Smooth muscle cell (in vitro differentiated cells): ENCODE measurements at regions not wholly inside any gene's neighbourhood (a gene's known extent, or its start where the extent isn't known, plus 50 kb on each side); places are given as distances from the start of the nearest gene placed in this dataset.
A peak's percentile ranks its signal among the peaks of the same experiment; 100 is the strongest.

Source experiments
- DNase-seq: peaks from one replicate; lab custom pipeline; 2025; ENCODE audit not compliant: unreplicated experiment; lab: John Stamatoyannopoulos, UW
- H2AFZ ChIP-seq: fragments of 200-600 bp; sonication (generic); 2 replicates; pipeline ENCODE4 v1.6.0; 2016; ENCODE audit warnings: antibody characterized with exemption, low read depth, mild to moderate bottlenecking
- H3F3A ChIP-seq: fragments of 200-600 bp; sonication (generic); 2 replicates; pipeline ENCODE4 v1.6.0; 2017; ENCODE audit warnings: antibody characterized with exemption, low read depth
- H3K27ac ChIP-seq: fragments of 200-600 bp; sonication (generic); 2 replicates; pipeline ENCODE4 v1.5.1; 2016; ENCODE audit warnings: low read depth, mild to moderate bottlenecking
- H3K27me3 ChIP-seq: fragments of 200-600 bp; sonication (generic); 2 replicates; pipeline ENCODE4 v1.6.1; 2016; ENCODE audit warnings: low read depth, mild to moderate bottlenecking
- H3K36me3 ChIP-seq: fragments of 200-600 bp; sonication (generic); 2 replicates; pipeline ENCODE4 v1.5.1; 2016; ENCODE audit warnings: low read depth
- H3K4me1 ChIP-seq: fragments of 200-600 bp; sonication (generic); 2 replicates; pipeline ENCODE4 v1.5.1; 2016; ENCODE audit warnings: low read depth
- H3K4me2 ChIP-seq: fragments of 200-600 bp; sonication (generic); 2 replicates; pipeline ENCODE4 v1.6.0; 2016; ENCODE audit warnings: mild to moderate bottlenecking
- H3K4me3 ChIP-seq: fragments of 200-600 bp; sonication (generic); 2 replicates; pipeline ENCODE4 v1.5.1; 2016; ENCODE audit warnings: mild to moderate bottlenecking
- H3K79me2 ChIP-seq: fragments of 200-600 bp; sonication (generic); 2 replicates; pipeline ENCODE4 v1.6.0; 2016; ENCODE audit warnings: low read depth, mild to moderate bottlenecking
- H3K9ac ChIP-seq: fragments of 200-600 bp; sonication (generic); 2 replicates; pipeline ENCODE4 v1.6.0; 2016; ENCODE audit warnings: low read depth
- H3K9me3 ChIP-seq: fragments of 200-600 bp; sonication (generic); replicated peaks from 2 replicates; pipeline ENCODE4 v1.5.1; 2016; ENCODE audit warnings: low read depth
- H4K20me1 ChIP-seq: fragments of 200-600 bp; sonication (generic); 2 replicates; pipeline ENCODE4 v1.6.0; 2016; ENCODE audit warnings: low read depth
- WGBS: methylation state at CpG from one replicate; pipeline ENCODE4 v1.1.7; 2016; ENCODE audit warnings: low lambda C conversion rate; 5-methylcytosine and 5-hydroxymethylcytosine counted together
- TF ChIP-seq, protein P1 (sequence below): fragments of 200-600 bp; sonication (generic); IDR thresholded peaks from 2 replicates; pipeline ENCODE4 v1.5.1; 2017; ENCODE audit warnings: borderline replicate concordance, mild to moderate bottlenecking, antibody characterized with exemption; ENCODE audit not compliant: insufficient read depth, poor library complexity, severe bottlenecking

DNA sequence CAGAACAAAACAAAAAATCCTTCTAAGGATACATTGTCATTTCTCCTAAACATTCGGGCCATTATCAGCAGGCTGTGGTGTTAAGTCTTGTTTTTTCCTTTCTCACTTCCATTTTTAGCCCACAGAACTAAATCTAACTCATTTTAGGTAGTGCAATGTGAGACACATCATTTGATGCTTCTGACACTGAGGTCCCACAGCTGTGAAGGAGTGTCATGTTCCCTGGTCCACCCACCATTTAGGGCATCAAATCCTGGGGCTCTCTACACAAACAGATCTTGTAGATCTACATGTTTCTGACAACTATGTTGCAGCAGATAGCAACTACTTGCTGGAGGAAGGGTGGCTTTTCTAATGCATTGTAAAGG, 232.5 kb upstream of the IGFBP3 start:
- Histone ChIP-seq H4K20me1 (no peaks in the 10 kb centered on the region), H3K4me1 (no peaks in the 10 kb centered on the region), H3K27me3 (no peaks in the 10 kb centered on the region), H3F3A (peaks cover 6% of the 10 kb centered on the region), H3K9me3 (no peaks in the 10 kb centered on the region), H3K9ac (no peak overlapping the region), H3K27ac (peak overlapping the region; percentile 76), H3K79me2 (no peaks in the 10 kb centered on the region), H2AFZ (no peak overlapping the region), H3K36me3 (no peaks in the 10 kb centered on the region), H3K4me2 (no peak overlapping the region), H3K4me3 (no peak overlapping the region)
- 42% methylated on average over 1 of the region's 1 CpG for WGBS
- DNase-seq: no peak
- TF ChIP-seq, protein P1, sequence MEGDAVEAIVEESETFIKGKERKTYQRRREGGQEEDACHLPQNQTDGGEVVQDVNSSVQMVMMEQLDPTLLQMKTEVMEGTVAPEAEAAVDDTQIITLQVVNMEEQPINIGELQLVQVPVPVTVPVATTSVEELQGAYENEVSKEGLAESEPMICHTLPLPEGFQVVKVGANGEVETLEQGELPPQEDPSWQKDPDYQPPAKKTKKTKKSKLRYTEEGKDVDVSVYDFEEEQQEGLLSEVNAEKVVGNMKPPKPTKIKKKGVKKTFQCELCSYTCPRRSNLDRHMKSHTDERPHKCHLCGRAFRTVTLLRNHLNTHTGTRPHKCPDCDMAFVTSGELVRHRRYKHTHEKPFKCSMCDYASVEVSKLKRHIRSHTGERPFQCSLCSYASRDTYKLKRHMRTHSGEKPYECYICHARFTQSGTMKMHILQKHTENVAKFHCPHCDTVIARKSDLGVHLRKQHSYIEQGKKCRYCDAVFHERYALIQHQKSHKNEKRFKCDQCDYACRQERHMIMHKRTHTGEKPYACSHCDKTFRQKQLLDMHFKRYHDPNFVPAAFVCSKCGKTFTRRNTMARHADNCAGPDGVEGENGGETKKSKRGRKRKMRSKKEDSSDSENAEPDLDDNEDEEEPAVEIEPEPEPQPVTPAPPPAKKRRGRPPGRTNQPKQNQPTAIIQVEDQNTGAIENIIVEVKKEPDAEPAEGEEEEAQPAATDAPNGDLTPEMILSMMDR: no peak

DNA sequence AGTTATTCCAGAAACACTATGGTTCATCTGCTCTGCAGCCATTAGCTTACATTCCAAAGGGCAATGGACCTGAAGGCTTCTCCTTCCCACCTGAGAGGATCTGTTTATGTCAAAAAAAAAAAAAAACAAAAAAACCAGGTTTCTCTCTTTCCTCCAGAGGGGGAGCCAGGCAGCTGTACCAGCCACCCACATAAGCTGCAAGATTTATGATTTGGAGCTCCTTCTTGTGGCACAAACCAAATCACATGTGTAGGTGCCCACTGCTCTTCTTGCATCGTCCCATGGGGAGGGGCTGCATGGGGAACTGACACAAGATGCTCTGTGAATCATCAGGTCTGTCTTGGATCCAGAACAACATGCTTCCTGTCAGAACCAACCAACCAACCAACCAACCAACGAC, 231.6 kb upstream of the IGFBP3 start:
- H3K79me2 ChIP-seq: no peaks in the 10 kb centered on the region

DNA sequence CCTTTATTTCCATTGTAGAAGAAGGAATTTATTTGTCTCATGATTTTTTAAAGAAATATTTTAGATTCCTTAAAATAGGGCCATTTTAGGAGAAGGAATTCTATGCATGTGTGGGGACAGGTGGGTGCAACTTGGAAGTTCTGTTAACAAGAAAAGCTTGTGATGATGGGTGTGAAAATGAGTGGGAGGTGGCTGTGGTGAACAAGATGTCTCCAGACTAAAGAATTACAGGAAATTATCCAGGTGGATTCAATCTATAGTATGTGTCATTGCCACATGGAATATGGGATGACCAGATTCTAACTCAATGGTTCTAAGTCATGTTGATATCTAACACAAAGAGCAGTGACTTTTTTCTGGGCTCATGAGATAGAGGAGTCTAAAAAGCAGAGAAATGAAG, 229.6 kb upstream of the IGFBP3 start:
- Histone ChIP-seq H3K9ac (no peak overlapping the region), H3K27ac (no peak overlapping the region), H3K4me1 (no peaks in the 10 kb centered on the region), H3K36me3 (no peaks in the 10 kb centered on the region), H3K9me3 (no peaks in the 10 kb centered on the region), H3K79me2 (no peaks in the 10 kb centered on the region), H4K20me1 (no peaks in the 10 kb centered on the region), H3K27me3 (no peaks in the 10 kb centered on the region), H3K4me3 (no peak overlapping the region), H3F3A (peaks cover 6% of the 10 kb centered on the region), H2AFZ (no peak overlapping the region), H3K4me2 (no peak overlapping the region)
- no peak for DNase-seq
- TF ChIP-seq, protein P1: no peak

More for the DNA sequence above, 231.6 kb upstream of the IGFBP3 start:
- Histone ChIP-seq H3K9me3 (no peaks in the 10 kb centered on the region), H3K27ac (peak overlapping the region; percentile 76), H2AFZ (no peak overlapping the region), H3K4me3 (no peak overlapping the region), H3K4me2 (no peak overlapping the region), H3K27me3 (no peaks in the 10 kb centered on the region), H3F3A (peaks cover 6% of the 10 kb centered on the region), H3K36me3 (no peaks in the 10 kb centered on the region), H3K4me1 (no peaks in the 10 kb centered on the region), H3K9ac (no peak overlapping the region), H4K20me1 (no peaks in the 10 kb centered on the region)
- TF ChIP-seq, protein P1: no peak
- WGBS: 69% methylated on average over 2 of the region's 2 CpGs
- no peak for DNase-seq

DNA sequence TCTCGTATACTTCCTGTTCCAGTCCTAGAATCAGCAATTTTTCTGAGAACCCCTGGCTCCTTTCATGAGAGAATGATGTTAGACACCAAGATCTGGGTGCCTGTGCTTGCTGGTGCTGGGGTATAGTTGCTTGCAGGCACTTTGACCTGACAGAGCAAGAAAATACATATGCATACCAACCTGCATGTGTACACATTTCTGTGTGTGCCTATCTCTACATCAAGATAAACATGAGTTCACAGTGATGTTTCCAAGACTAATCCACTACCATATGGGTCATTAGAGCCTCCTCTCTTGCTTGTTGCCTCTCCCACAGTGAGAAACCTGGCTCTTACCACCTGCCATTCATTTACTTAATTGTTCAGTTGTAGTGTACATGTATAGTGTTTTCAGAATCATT, 229.1 kb upstream of the IGFBP3 start:
- WGBS: 100% methylated on average over 1 of the region's 1 CpG
- H3K4me2 ChIP-seq: no peak overlapping the region
- H2AFZ ChIP-seq: no peak overlapping the region
- H3K27ac ChIP-seq: no peak overlapping the region
- H3K4me3 ChIP-seq: no peak overlapping the region
- H3K9me3 ChIP-seq: no peaks in the 10 kb centered on the region
- no peak for DNase-seq
- no peaks in the 10 kb centered on the region for H4K20me1 ChIP-seq
- H3K36me3 ChIP-seq: no peaks in the 10 kb centered on the region
- H3K9ac ChIP-seq: no peak overlapping the region
- H3K27me3 ChIP-seq: no peaks in the 10 kb centered on the region
- H3K4me1 ChIP-seq: no peaks in the 10 kb centered on the region
- H3F3A ChIP-seq: peaks cover 11% of the 10 kb centered on the region
- TF ChIP-seq, protein P1: no peak
- no peaks in the 10 kb centered on the region for H3K79me2 ChIP-seq
